ENCODE measurements at regions not wholly inside any gene's neighbourhood (a gene's known extent, or its start where the extent isn't known, plus 50 kb on each side); places are given as distances from the start of the nearest gene placed in this dataset.

DNA sequence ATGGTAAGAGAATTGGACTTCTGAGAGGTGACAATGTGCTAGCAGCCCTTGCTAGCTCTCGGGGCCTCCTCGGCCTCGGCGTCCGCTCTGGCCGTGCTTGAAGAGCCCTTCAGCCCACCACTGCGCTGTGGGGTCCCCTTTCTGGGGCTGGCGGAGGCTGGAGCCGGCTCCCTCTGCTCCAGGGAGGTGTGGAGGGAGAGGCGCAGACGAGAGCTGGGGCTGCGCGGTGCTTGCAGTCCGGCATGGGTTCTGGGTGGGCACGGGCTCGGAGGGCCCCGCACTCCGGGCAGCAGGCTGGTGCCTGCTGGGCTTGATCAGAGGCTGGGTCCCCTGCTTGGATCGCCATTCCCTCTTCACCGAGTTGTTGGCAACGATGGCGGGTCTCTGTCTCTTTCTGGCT, 226.4 kb upstream of the AMIGO2 start:
- Mint-ChIP-seq H3K36me3 (ENCODE audit: low read depth) (peaks cover 2% of the 10 kb centered on the region; the same call in 1 of the 3 replicates), H3K4me3 (no peak overlapping the region), H3K9me3 (peaks cover 3% of the 10 kb centered on the region; the same call in 1 of the 3 replicates), H3K27ac (no peak overlapping the region), H3K27me3 (ENCODE audit: insufficient read depth, low read depth, poor library complexity) (peaks cover 2% of the 10 kb centered on the region), H3K4me1 (peaks cover 7% of the 10 kb centered on the region; the same call in 1 of the 3 replicates)
- Histone ChIP-seq H3K27ac (ENCODE audit: low read depth) (no peak overlapping the region), H3K4me3 (no peak overlapping the region), H3F3A (replicated peaks; ENCODE audit: low read depth) (no peaks in the 10 kb centered on the region), H4K20me1 (replicated peaks; ENCODE audit: insufficient read depth) (no peaks in the 10 kb centered on the region), H3K9me2 (ENCODE audit: insufficient read depth) (no peaks in the 10 kb centered on the region), H3K79me2 (replicated peaks; ENCODE audit: insufficient read depth) (no peaks in the 10 kb centered on the region), H3K36me3 (ENCODE audit: insufficient read depth) (no peaks in the 10 kb centered on the region), H2AFZ (no peak overlapping the region), H3K4me1 (ENCODE audit: insufficient read depth) (no peaks in the 10 kb centered on the region), H3K4me2 (no peak overlapping the region), H3K27me3 (ENCODE audit: insufficient read depth) (no peaks in the 10 kb centered on the region)
- no peak for DNase-seq (ENCODE audit: low spot score)
- no peak for ATAC-seq
- TF ChIP-seq CREB1 (CRISPR knock-in tag; IDR thresholded peaks at IDR 0.05; ENCODE audit: low read depth) = no peak
- TF ChIP-seq ZNF331 (CRISPR knock-in tag; IDR thresholded peaks at IDR 0.05; ENCODE audit: low read depth) = no peak
- TF ChIP-seq POLR2AphosphoS5 (IDR thresholded peaks at IDR 0.05; ENCODE audit: low read depth) = no peak
- TF ChIP-seq, protein P1, sequence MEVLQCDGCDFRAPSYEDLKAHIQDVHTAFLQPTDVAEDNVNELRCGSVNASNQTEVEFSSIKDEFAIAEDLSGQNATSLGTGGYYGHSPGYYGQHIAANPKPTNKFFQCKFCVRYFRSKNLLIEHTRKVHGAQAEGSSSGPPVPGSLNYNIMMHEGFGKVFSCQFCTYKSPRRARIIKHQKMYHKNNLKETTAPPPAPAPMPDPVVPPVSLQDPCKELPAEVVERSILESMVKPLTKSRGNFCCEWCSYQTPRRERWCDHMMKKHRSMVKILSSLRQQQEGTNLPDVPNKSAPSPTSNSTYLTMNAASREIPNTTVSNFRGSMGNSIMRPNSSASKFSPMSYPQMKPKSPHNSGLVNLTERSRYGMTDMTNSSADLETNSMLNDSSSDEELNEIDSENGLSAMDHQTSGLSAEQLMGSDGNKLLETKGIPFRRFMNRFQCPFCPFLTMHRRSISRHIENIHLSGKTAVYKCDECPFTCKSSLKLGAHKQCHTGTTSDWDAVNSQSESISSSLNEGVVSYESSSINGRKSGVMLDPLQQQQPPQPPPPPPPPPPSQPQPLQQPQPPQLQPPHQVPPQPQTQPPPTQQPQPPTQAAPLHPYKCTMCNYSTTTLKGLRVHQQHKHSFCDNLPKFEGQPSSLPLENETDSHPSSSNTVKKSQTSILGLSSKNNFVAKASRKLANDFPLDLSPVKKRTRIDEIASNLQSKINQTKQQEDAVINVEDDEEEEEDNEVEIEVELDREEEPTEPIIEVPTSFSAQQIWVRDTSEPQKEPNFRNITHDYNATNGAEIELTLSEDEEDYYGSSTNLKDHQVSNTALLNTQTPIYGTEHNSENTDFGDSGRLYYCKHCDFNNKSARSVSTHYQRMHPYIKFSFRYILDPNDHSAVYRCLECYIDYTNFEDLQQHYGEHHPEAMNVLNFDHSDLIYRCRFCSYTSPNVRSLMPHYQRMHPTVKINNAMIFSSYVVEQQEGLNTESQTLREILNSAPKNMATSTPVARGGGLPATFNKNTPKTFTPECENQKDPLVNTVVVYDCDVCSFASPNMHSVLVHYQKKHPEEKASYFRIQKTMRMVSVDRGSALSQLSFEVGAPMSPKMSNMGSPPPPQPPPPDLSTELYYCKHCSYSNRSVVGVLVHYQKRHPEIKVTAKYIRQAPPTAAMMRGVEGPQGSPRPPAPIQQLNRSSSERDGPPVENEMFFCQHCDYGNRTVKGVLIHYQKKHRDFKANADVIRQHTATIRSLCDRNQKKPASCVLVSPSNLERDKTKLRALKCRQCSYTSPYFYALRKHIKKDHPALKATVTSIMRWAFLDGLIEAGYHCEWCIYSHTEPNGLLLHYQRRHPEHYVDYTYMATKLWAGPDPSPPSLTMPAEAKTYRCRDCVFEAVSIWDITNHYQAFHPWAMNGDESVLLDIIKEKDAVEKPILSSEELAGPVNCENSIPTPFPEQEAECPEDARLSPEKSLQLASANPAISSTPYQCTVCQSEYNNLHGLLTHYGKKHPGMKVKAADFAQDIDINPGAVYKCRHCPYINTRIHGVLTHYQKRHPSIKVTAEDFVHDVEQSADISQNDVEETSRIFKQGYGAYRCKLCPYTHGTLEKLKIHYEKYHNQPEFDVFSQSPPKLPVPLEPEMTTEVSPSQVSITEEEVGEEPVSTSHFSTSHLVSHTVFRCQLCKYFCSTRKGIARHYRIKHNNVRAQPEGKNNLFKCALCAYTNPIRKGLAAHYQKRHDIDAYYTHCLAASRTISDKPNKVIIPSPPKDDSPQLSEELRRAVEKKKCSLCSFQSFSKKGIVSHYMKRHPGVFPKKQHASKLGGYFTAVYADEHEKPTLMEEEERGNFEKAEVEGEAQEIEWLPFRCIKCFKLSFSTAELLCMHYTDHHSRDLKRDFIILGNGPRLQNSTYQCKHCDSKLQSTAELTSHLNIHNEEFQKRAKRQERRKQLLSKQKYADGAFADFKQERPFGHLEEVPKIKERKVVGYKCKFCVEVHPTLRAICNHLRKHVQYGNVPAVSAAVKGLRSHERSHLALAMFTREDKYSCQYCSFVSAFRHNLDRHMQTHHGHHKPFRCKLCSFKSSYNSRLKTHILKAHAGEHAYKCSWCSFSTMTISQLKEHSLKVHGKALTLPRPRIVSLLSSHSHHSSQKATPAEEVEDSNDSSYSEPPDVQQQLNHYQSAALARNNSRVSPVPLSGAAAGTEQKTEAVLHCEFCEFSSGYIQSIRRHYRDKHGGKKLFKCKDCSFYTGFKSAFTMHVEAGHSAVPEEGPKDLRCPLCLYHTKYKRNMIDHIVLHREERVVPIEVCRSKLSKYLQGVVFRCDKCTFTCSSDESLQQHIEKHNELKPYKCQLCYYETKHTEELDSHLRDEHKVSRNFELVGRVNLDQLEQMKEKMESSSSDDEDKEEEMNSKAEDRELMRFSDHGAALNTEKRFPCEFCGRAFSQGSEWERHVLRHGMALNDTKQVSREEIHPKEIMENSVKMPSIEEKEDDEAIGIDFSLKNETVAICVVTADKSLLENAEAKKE (CRISPR knock-in tag; IDR thresholded peaks at IDR 0.05) = no peak
- no peak for TF ChIP-seq ZNF114 (CRISPR knock-in tag; IDR thresholded peaks at IDR 0.05)
- TF ChIP-seq, protein P2, sequence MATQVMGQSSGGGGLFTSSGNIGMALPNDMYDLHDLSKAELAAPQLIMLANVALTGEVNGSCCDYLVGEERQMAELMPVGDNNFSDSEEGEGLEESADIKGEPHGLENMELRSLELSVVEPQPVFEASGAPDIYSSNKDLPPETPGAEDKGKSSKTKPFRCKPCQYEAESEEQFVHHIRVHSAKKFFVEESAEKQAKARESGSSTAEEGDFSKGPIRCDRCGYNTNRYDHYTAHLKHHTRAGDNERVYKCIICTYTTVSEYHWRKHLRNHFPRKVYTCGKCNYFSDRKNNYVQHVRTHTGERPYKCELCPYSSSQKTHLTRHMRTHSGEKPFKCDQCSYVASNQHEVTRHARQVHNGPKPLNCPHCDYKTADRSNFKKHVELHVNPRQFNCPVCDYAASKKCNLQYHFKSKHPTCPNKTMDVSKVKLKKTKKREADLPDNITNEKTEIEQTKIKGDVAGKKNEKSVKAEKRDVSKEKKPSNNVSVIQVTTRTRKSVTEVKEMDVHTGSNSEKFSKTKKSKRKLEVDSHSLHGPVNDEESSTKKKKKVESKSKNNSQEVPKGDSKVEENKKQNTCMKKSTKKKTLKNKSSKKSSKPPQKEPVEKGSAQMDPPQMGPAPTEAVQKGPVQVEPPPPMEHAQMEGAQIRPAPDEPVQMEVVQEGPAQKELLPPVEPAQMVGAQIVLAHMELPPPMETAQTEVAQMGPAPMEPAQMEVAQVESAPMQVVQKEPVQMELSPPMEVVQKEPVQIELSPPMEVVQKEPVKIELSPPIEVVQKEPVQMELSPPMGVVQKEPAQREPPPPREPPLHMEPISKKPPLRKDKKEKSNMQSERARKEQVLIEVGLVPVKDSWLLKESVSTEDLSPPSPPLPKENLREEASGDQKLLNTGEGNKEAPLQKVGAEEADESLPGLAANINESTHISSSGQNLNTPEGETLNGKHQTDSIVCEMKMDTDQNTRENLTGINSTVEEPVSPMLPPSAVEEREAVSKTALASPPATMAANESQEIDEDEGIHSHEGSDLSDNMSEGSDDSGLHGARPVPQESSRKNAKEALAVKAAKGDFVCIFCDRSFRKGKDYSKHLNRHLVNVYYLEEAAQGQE (IDR thresholded peaks at IDR 0.05; ENCODE audit: unreplicated experiment) = no peak
- TF ChIP-seq STAT1 (IDR thresholded peaks at IDR 0.05; ENCODE audit: unreplicated experiment) = no peak
- no peak for TF ChIP-seq JUNB (IDR thresholded peaks at IDR 0.05; ENCODE audit: unreplicated experiment)
- no peak for TF ChIP-seq NANOG (IDR thresholded peaks at IDR 0.05; ENCODE audit: borderline replicate concordance)
- TF ChIP-seq EZH2phosphoT487 (IDR thresholded peaks at IDR 0.05; ENCODE audit: unreplicated experiment) = no peak
- TF ChIP-seq EZH2 (IDR thresholded peaks at IDR 0.05; ENCODE audit: low read depth, unreplicated experiment) = no peak

Data from GM23338 (cell line).